Kidney tubule cell (primary cell): ENCODE measurements at regions not wholly inside any gene's neighbourhood (a gene's known extent, or its start where the extent isn't known, plus 50 kb on each side); places are given as distances from the start of the nearest gene placed in this dataset.

Experiments used
- DNase-seq: peaks from one replicate; pipeline ENCODE4 v3.0.0-alpha.2; 2018; ENCODE audit warnings: low spot score

- DNase-seq = no peak
Observed at GRCh38 chr1:58997637-58998036, 213.8 kb upstream of the JUN start.

- DNase-seq = peak; percentile 58
Observed at GRCh38 chr1:58999676-59000075, 215.8 kb upstream of the JUN start.

GRCh38 chr1:59004755-59005154 is 220.9 kb upstream of the JUN start:
- no peak for DNase-seq

GRCh38 chr1:59005491-59006288 is 221.8 kb upstream of the JUN start:
- DNase-seq = no peak

- DNase-seq = peak; percentile 74
Observed at GRCh38 chr1:59006289-59006658, 222.4 kb upstream of the JUN start.

- DNase-seq = no peak
Observed at GRCh38 chr1:59006932-59007331, 223.1 kb upstream of the JUN start.

- no peak for DNase-seq
Observed at GRCh38 chr1:59007429-59007819, 223.6 kb upstream of the JUN start.

- DNase-seq = no peak
Observed at GRCh38 chr1:59007820-59008598, 224.2 kb upstream of the JUN start.

GRCh38 chr1:59008599-59009347 is 224.9 kb upstream of the JUN start:
- DNase-seq = peak; percentile 29

- DNase-seq = no peak
Observed at GRCh38 chr1:59011663-59012062, 227.8 kb upstream of the JUN start.

GRCh38 chr1:59012378-59012777 is 228.5 kb upstream of the JUN start:
- DNase-seq = no peak

- peak; percentile 78 for DNase-seq
Observed at GRCh38 chr1:59013276-59013927, 229.6 kb upstream of the JUN start.

- no peak for DNase-seq
Observed at GRCh38 chr1:59013928-59014279, 230.1 kb upstream of the JUN start.

GRCh38 chr1:59014827-59015226 is 231.0 kb upstream of the JUN start:
- no peak for DNase-seq

- peak; percentile 86 for DNase-seq
Observed at GRCh38 chr1:59015708-59016107, 231.9 kb upstream of the JUN start.

- peak; percentile 65 for DNase-seq
Observed at GRCh38 chr1:59016390-59016789, 232.5 kb upstream of the JUN start.

GRCh38 chr1:59017501-59018231 is 233.8 kb upstream of the JUN start:
- no peak for DNase-seq

GRCh38 chr1:59018446-59018845 is 234.6 kb upstream of the JUN start:
- DNase-seq = no peak

GRCh38 chr1:59018860-59019259 is 235.0 kb upstream of the JUN start:
- no peak for DNase-seq

GRCh38 chr1:59020151-59020997 is 236.5 kb upstream of the JUN start:
- DNase-seq = peak; percentile 83

- no peak for DNase-seq
Observed at GRCh38 chr1:59022199-59022598, 238.4 kb upstream of the JUN start.
